ENCODE measurements at regions not wholly inside any gene's neighbourhood (a gene's known extent, or its start where the extent isn't known, plus 50 kb on each side); places are given as distances from the start of the nearest gene placed in this dataset.

DNA sequence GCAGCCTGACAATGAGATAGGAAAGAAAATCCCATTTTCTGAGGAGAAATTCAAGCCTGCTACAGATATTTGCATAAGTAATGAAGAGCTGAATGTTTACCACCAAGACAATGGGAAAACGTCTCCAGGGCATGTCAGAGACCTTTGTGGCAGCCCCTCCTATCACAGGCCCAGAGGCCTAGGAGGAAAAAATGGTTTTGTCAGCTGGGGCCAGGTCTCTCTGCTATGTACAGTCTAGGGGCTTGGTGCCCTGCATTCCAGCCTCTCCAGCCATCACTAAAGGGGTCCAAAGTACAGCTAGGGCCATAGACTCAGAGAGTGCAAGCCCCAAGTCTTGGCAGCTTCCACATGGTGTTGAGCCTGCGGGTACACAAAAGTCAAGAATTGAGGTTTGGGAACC is 361.6 kb upstream of the ANXA10 start:
- 78 to 100% methylated on average over 1 to 2 of the region's 2 CpGs for WGBS, 2 experiments (ENCODE audit: insufficient coverage in 2 of 2)
- H3K9me3 ChIP-seq (ENCODE audit: control insufficient read depth, low read length) = peaks cover 7% of the 10 kb centered on the region
- H3K27ac ChIP-seq (ENCODE audit: low read depth, low read length, severe bottlenecking) = no peak overlapping the region
- H3K4me3 ChIP-seq (ENCODE audit: extremely low read depth, insufficient read depth, low read length, poor library complexity, severe bottlenecking) = no peak overlapping the region
- no peaks in the 10 kb centered on the region for H3K4me1 ChIP-seq (ENCODE audit: control insufficient read depth, insufficient read depth, low read length, poor library complexity, severe bottlenecking)
- H3K36me3 ChIP-seq (ENCODE audit: control insufficient read depth, insufficient read depth, low read length) = no peaks in the 10 kb centered on the region

DNA sequence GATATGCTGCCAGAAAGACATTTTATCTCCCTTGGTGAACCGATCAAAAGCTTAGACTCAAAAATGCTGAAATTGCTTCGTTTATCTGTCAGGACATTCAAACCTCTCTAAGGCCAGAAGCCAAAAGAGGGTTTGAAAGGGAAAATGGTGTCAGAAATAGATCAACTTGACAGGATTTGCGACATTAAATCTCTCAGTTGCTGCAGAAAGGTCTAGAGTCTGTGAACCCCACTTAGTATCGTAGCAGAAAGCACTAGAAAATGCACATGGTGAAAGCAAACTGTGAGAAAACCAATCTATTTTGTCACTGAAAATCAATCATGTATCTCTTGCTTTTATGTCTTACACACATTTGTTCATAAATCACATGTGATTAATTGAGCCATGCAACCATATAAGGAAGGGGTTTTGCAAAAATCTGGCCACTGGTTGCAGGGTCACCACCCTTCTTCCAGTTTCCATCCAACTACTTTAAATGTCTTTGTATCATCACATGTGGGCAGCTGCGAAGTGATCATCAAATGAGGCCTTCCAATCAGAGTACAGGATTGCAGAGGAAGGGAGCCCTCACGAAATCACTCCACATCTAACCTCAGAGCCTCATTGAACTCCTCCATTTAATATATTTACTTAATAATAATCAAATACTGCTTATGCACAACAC is 347.2 kb upstream of the ANXA10 start:
- no peak overlapping the region for H3K27ac ChIP-seq (ENCODE audit: low read depth, low read length, severe bottlenecking)
- no peak overlapping the region for H3K4me3 ChIP-seq (ENCODE audit: extremely low read depth, insufficient read depth, low read length, poor library complexity, severe bottlenecking)
- 88 to 100% methylated on average over 4 to 5 of the region's 6 CpGs for WGBS, 2 experiments (ENCODE audit: insufficient coverage in 2 of 2)
- no peaks in the 10 kb centered on the region for H3K4me1 ChIP-seq (ENCODE audit: control insufficient read depth, insufficient read depth, low read length, poor library complexity, severe bottlenecking)
- H3K36me3 ChIP-seq (ENCODE audit: control insufficient read depth, insufficient read depth, low read length) = no peaks in the 10 kb centered on the region
- no peaks in the 10 kb centered on the region for H3K9me3 ChIP-seq (ENCODE audit: control insufficient read depth, low read length)

DNA sequence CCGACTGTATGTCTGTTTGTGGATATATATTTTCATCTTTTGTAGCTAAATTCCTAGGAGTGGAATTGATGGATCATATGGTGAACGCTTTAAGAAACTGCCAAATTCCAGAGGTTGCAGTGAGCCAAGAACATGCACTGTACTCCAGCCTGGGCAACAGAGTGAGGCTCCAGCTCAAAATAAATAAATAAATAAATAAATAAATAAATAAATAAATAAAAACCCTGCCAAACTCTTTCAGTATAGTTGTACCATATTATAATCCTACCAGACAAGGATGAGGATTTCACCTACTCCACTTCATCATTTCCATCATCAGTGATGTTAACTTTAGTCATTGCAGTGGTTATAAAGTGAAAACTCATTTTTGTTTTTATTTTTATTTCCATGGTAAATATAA is 325.1 kb upstream of the ANXA10 start:
- no peaks in the 10 kb centered on the region for H3K36me3 ChIP-seq (ENCODE audit: control insufficient read depth, insufficient read depth, low read length)
- H3K27ac ChIP-seq (ENCODE audit: low read depth, low read length, severe bottlenecking) = no peak overlapping the region
- H3K4me3 ChIP-seq (ENCODE audit: extremely low read depth, insufficient read depth, low read length, poor library complexity, severe bottlenecking) = no peak overlapping the region
- no CpG with 5 or more reads among the region's 2 CpGs for WGBS, 2 experiments (ENCODE audit: insufficient coverage in 2 of 2)
- no peaks in the 10 kb centered on the region for H3K4me1 ChIP-seq (ENCODE audit: control insufficient read depth, insufficient read depth, low read length, poor library complexity, severe bottlenecking)
- no peaks in the 10 kb centered on the region for H3K9me3 ChIP-seq (ENCODE audit: control insufficient read depth, low read length)

DNA sequence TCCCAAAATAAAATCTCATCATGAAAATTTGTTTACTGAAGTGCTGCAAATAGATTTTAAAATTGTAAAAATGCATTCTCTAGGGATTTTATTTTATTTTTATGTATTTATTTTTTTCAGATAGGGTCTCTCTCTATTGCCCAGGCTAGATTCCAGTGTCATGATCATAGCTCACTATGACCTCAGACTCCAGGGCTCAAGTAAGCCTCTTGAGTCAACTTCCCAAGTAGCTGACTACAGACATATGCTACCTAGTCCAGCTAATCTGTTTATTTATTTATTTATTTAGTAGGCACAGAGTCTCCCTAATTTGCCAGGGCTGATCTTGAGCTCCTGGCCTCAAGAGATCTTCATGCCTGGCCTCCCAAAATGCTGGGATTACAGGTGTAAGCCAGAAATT is 317.7 kb upstream of the ANXA10 start:
- H3K27ac ChIP-seq (ENCODE audit: low read depth, low read length, severe bottlenecking) = no peak overlapping the region
- no peaks in the 10 kb centered on the region for H3K36me3 ChIP-seq (ENCODE audit: control insufficient read depth, insufficient read depth, low read length)
- no peaks in the 10 kb centered on the region for H3K4me1 ChIP-seq (ENCODE audit: control insufficient read depth, insufficient read depth, low read length, poor library complexity, severe bottlenecking)
- H3K4me3 ChIP-seq (ENCODE audit: extremely low read depth, insufficient read depth, low read length, poor library complexity, severe bottlenecking) = no peak overlapping the region
- no peaks in the 10 kb centered on the region for H3K9me3 ChIP-seq (ENCODE audit: control insufficient read depth, low read length)

DNA sequence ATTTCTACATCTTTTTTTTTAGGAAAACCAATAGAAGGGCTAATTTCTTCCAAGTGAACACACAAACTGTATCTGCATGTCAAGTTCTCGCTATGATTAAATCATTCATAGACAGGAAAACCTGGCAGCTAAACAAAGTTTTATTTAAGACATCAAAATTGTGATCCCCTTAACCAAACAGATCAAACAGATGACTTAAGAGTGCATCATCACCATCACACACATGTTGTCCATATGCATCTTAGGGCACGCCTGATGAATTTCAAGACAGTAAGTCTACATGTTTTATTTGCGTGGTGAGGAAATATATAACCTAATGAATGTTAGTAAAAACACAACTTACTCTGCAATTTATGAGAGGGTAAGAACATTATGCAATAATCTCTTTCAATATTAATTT is 317.0 kb upstream of the ANXA10 start:
- Histone ChIP-seq H3K4me3 (ENCODE audit: extremely low read depth, insufficient read depth, low read length, poor library complexity, severe bottlenecking) (no peak overlapping the region), H3K36me3 (ENCODE audit: control insufficient read depth, insufficient read depth, low read length) (no peaks in the 10 kb centered on the region), H3K27ac (ENCODE audit: low read depth, low read length, severe bottlenecking) (no peak overlapping the region), H3K4me1 (ENCODE audit: control insufficient read depth, insufficient read depth, low read length, poor library complexity, severe bottlenecking) (no peaks in the 10 kb centered on the region), H3K9me3 (ENCODE audit: control insufficient read depth, low read length) (no peaks in the 10 kb centered on the region)
- 100% methylated on average over 1 of the region's 3 CpGs; no CpG with 5 or more reads in 1 of the 2 experiments for WGBS, 2 experiments (ENCODE audit: insufficient coverage in 2 of 2)

GRCh38 chr4:167779280-167779679 is 313.1 kb upstream of the ANXA10 start:
- 73 to 100% methylated on average over 1 to 2 of the region's 5 CpGs for WGBS, 2 experiments (ENCODE audit: insufficient coverage in 2 of 2)
- Histone ChIP-seq H3K27ac (ENCODE audit: low read depth, low read length, severe bottlenecking) (no peak overlapping the region), H3K4me1 (ENCODE audit: control insufficient read depth, insufficient read depth, low read length, poor library complexity, severe bottlenecking) (no peaks in the 10 kb centered on the region), H3K36me3 (ENCODE audit: control insufficient read depth, insufficient read depth, low read length) (no peaks in the 10 kb centered on the region), H3K9me3 (ENCODE audit: control insufficient read depth, low read length) (no peaks in the 10 kb centered on the region), H3K4me3 (ENCODE audit: extremely low read depth, insufficient read depth, low read length, poor library complexity, severe bottlenecking) (no peak overlapping the region)

GRCh38 chr4:167779864-167780263 is 312.5 kb upstream of the ANXA10 start:
- H3K4me3 ChIP-seq (ENCODE audit: extremely low read depth, insufficient read depth, low read length, poor library complexity, severe bottlenecking) = no peak overlapping the region
- no peaks in the 10 kb centered on the region for H3K36me3 ChIP-seq (ENCODE audit: control insufficient read depth, insufficient read depth, low read length)
- no peaks in the 10 kb centered on the region for H3K4me1 ChIP-seq (ENCODE audit: control insufficient read depth, insufficient read depth, low read length, poor library complexity, severe bottlenecking)
- H3K27ac ChIP-seq (ENCODE audit: low read depth, low read length, severe bottlenecking) = no peak overlapping the region
- no peaks in the 10 kb centered on the region for H3K9me3 ChIP-seq (ENCODE audit: control insufficient read depth, low read length)
- WGBS, 2 experiments (ENCODE audit: insufficient coverage in 2 of 2) = 81 to 100% methylated on average over 1 to 2 of the region's 5 CpGs

DNA sequence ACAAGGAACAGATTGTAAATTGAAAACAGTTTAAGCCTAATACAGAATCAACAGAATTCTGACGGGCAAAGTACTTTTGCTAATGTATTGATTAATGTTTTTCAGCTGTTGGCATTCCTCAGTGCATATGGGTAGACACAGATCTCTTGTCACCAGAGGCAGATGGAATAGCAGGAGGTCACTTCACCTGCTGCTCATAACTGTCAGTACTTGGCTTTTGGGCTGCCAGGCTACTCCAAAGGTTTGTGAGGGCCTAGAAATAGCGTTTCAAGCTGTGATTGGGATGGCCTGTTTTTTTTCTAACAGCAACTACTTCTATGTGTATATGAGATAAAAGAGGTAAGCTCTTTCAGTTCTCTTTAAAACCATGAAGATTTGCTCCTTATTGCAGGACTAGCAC is 307.5 kb upstream of the ANXA10 start:
- 20% methylated on average over 1 of the region's 2 CpGs; no CpG with 5 or more reads in 1 of the 2 experiments for WGBS, 2 experiments (ENCODE audit: insufficient coverage in 2 of 2)
- Histone ChIP-seq H3K36me3 (ENCODE audit: control insufficient read depth, insufficient read depth, low read length) (no peaks in the 10 kb centered on the region), H3K4me1 (ENCODE audit: control insufficient read depth, insufficient read depth, low read length, poor library complexity, severe bottlenecking) (no peaks in the 10 kb centered on the region), H3K9me3 (ENCODE audit: control insufficient read depth, low read length) (no peaks in the 10 kb centered on the region), H3K27ac (ENCODE audit: low read depth, low read length, severe bottlenecking) (no peak overlapping the region), H3K4me3 (ENCODE audit: extremely low read depth, insufficient read depth, low read length, poor library complexity, severe bottlenecking) (no peak overlapping the region)

DNA sequence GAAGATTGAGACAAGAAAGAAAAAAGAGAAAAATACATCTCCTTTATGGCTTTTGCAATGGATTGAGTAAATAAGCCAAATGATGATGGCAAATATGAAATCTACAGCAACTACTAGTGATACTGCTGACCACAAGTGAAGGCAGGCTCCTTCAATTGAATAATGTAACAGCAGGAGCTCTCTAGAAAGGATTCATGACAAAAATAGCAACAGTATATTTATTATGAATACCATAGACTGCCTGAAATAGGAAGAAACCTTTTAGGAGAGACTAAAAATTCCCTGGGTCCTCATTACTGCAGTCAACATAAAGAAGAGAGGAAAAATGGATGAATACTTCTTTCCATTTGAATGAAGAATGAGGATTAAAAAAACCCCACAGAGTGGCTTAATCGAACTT is 306.8 kb upstream of the ANXA10 start:
- 86% methylated on average over 1 of the region's 1 CpG; no CpG with 5 or more reads in 1 of the 2 experiments for WGBS, 2 experiments (ENCODE audit: insufficient coverage in 2 of 2)
- Histone ChIP-seq H3K4me1 (ENCODE audit: control insufficient read depth, insufficient read depth, low read length, poor library complexity, severe bottlenecking) (no peaks in the 10 kb centered on the region), H3K27ac (ENCODE audit: low read depth, low read length, severe bottlenecking) (no peak overlapping the region), H3K4me3 (ENCODE audit: extremely low read depth, insufficient read depth, low read length, poor library complexity, severe bottlenecking) (no peak overlapping the region), H3K9me3 (ENCODE audit: control insufficient read depth, low read length) (no peaks in the 10 kb centered on the region), H3K36me3 (ENCODE audit: control insufficient read depth, insufficient read depth, low read length) (no peaks in the 10 kb centered on the region)

GRCh38 chr4:167786504-167786903 is 305.8 kb upstream of the ANXA10 start:
- H3K27ac ChIP-seq (ENCODE audit: low read depth, low read length, severe bottlenecking) = no peak overlapping the region
- H3K9me3 ChIP-seq (ENCODE audit: control insufficient read depth, low read length) = no peaks in the 10 kb centered on the region
- no peaks in the 10 kb centered on the region for H3K4me1 ChIP-seq (ENCODE audit: control insufficient read depth, insufficient read depth, low read length, poor library complexity, severe bottlenecking)
- no peaks in the 10 kb centered on the region for H3K36me3 ChIP-seq (ENCODE audit: control insufficient read depth, insufficient read depth, low read length)
- no CpG with 5 or more reads among the region's 3 CpGs for WGBS, 2 experiments (ENCODE audit: insufficient coverage in 2 of 2)
- no peak overlapping the region for H3K4me3 ChIP-seq (ENCODE audit: extremely low read depth, insufficient read depth, low read length, poor library complexity, severe bottlenecking)

DNA sequence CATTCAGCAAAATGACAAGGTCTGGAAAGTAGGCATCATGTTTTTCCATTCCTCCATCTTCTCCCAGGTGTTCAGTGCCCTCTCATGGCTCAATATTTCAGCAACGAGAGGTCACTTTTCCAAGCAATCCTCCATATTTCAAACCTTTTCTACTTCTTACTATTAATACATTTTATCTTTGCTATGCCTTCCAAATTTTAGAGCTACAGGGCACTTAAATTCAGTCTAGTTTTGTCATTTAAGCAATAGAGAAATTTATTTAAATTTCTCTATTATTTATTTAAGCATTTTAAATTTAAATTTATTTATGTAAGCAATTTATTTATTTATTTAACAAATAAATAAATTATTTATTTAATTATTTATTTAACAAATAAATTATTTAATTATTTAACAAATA is 305.1 kb upstream of the ANXA10 start:
- Histone ChIP-seq H3K36me3 (ENCODE audit: control insufficient read depth, insufficient read depth, low read length) (no peaks in the 10 kb centered on the region), H3K4me3 (ENCODE audit: extremely low read depth, insufficient read depth, low read length, poor library complexity, severe bottlenecking) (no peak overlapping the region), H3K9me3 (ENCODE audit: control insufficient read depth, low read length) (no peaks in the 10 kb centered on the region), H3K27ac (ENCODE audit: low read depth, low read length, severe bottlenecking) (no peak overlapping the region), H3K4me1 (ENCODE audit: control insufficient read depth, insufficient read depth, low read length, poor library complexity, severe bottlenecking) (no peaks in the 10 kb centered on the region)
- WGBS, 2 experiments (ENCODE audit: insufficient coverage in 2 of 2) = 80 to 100% methylated on average over 1 of the region's 1 CpG

Measured in mesodermal cell (in vitro differentiated cells).